ENCODE measurements at regions not wholly inside any gene's neighbourhood (a gene's known extent, or its start where the extent isn't known, plus 50 kb on each side); places are given as distances from the start of the nearest gene placed in this dataset.
A peak's percentile ranks its signal among the peaks of the same experiment; 100 is the strongest.
"Not testable (repeated sequence)": the region's sequence is repeated elsewhere in the genome, so short reads cannot be mapped to it uniquely, and the experiment has no call there.

DNA sequence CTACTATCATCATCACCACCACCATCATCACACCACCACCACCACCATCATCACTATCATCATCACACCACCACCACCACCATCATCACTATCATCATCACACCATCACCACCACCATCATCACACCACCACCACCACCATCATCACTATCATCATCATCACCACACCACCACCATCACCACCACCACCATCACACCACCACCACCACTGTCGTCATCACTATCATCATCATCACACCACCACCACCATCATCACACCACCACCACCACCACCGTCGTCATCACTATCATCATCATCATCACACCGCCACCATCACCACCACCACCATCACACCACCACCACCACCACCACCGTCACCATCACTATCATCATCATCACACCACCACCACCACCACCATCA, 100.1 kb downstream of the BUB3 start:
- not testable (repeated sequence) for H3K9me3 Mint-ChIP-seq; H3K4me1 Mint-ChIP-seq; H3K27ac Mint-ChIP-seq; H3K4me3 Mint-ChIP-seq; ATAC-seq (replicated peaks); H3K36me3 Mint-ChIP-seq (ENCODE audit: low read depth); H3K27me3 Mint-ChIP-seq

DNA sequence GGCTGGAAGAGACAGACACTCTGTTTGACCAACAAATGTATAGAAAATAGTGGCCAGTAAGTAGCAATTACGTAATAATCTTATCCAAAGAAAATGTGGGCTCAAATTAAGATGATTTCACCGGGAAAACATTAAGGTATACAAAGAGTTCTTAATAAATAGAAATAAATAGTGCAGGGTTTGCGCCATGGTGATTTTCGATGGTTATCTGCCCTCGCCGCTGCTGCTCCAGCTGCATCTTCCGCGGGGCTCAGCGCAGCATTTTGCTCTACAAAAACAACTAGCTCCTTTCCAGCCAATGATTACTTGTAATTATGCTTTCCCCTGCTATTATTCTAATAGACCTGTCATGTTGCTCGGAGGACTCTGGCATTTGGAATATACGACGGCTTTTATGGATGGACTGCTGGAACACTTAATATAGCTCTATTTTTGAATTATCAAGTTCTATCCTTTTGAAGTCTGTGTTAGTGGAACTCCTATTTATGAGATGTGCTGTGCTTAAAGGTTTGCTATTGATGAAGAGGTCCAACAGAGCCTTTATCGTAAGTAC, 103.8 kb downstream of the BUB3 start:
- ATAC-seq (replicated peaks): no peak
- H3K4me1 Mint-ChIP-seq: no peaks in the 10 kb centered on the region
- H3K9me3 Mint-ChIP-seq: no peaks in the 10 kb centered on the region
- H3K4me3 Mint-ChIP-seq: no peak overlapping the region
- H3K36me3 Mint-ChIP-seq (ENCODE audit: low read depth): no peaks in the 10 kb centered on the region
- H3K27me3 Mint-ChIP-seq: no peaks in the 10 kb centered on the region
- no peak overlapping the region for H3K27ac Mint-ChIP-seq

DNA sequence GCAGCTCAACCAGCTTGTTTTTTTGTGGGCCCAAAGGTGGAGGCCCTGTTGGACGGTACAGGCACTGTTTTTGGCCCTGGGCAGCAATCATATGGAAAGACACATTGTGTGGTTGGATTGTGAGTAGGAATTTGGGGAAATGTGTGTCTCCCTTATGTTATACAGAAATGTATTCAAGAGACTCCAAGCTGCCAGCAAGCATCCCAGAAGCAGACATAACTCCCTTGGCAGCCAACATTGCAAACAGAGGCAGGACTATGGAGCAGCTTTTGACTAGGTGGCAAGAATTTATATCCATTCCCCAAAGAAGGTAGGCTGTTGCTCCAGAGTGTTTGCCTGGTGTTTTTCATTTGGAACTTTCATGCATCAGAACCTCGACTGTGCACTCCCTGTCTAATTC, 104.9 kb downstream of the BUB3 start:
- Mint-ChIP-seq H3K4me1 (no peaks in the 10 kb centered on the region), H3K4me3 (no peak overlapping the region), H3K9me3 (no peaks in the 10 kb centered on the region), H3K36me3 (ENCODE audit: low read depth) (no peaks in the 10 kb centered on the region), H3K27me3 (no peaks in the 10 kb centered on the region), H3K27ac (no peak overlapping the region)
- no peak for ATAC-seq (replicated peaks)

DNA sequence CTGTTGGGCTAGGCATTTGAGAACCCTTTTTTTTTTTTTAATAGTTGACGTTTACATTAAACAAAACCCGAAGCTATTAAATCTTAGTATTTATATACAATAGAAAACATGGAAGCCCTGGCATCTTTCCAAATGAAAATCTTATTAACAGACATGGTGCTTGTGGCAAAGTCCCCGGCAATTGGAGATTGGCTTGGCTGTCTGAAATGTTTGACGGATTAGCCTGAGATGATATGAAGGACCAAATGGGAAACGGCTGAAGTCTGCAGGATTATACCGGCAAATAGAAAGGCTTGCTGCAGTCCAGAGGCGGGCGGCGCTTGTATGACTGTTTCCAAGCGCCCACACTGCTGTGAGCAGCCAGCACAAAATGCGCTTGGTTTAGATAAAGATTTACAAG, 105.6 kb downstream of the BUB3 start:
- no peaks in the 10 kb centered on the region for H3K9me3 Mint-ChIP-seq
- no peak overlapping the region for H3K4me3 Mint-ChIP-seq
- no peak overlapping the region for H3K27ac Mint-ChIP-seq
- no peaks in the 10 kb centered on the region for H3K36me3 Mint-ChIP-seq (ENCODE audit: low read depth)
- no peak for ATAC-seq (replicated peaks)
- no peaks in the 10 kb centered on the region for H3K4me1 Mint-ChIP-seq
- H3K27me3 Mint-ChIP-seq: no peaks in the 10 kb centered on the region

DNA sequence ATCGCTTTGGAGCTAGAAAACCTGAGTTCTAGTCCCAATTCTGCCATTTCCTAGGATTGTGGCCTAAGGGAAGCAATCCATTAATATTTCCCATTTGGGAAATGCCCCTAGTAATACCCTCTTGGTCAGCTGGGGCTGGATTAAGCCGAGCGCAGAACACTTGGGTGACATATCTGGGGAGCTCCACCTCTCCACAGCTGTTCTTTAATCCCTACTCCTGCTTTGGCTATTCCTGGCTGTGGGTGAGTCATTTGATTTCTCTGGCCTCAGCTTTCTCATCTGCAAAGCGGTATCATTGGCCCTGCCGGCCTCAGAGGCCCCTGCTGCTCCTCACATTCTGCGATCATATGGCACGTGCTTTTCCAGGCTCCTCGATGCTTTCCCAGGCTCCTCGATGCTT, 108.3 kb downstream of the BUB3 start:
- Mint-ChIP-seq H3K9me3 (no peaks in the 10 kb centered on the region), H3K4me3 (no peak overlapping the region)

DNA sequence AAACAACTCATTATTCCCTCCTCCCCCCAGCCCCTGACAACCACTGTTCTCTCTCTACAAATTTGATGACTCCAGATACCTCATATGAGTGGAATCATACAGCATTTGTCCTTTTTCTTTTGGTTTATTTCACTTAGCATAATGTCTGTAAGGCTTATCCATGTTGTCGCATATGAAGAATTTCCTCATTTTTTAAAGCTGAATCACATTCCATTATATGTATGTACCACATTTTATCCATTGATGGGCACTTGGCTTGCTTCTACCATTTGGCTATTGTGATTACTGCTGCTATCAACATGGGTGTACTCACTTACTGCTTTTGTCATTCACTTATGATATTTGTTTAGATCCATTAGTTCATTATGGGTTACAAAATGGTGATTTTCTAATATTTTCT, 112.8 kb downstream of the BUB3 start:
- Mint-ChIP-seq H3K9me3 (no peaks in the 10 kb centered on the region), H3K4me1 (peaks cover 8% of the 10 kb centered on the region), H3K27ac (no peak overlapping the region), H3K27me3 (no peaks in the 10 kb centered on the region), H3K36me3 (ENCODE audit: low read depth) (no peaks in the 10 kb centered on the region), H3K4me3 (no peak overlapping the region)
- ATAC-seq (replicated peaks): no peak

More for the DNA sequence above, 108.3 kb downstream of the BUB3 start:
- no peak overlapping the region for H3K27ac Mint-ChIP-seq
- H3K27me3 Mint-ChIP-seq: no peaks in the 10 kb centered on the region
- ATAC-seq (replicated peaks): no peak
- no peaks in the 10 kb centered on the region for H3K4me1 Mint-ChIP-seq
- H3K36me3 Mint-ChIP-seq (ENCODE audit: low read depth): no peaks in the 10 kb centered on the region

DNA sequence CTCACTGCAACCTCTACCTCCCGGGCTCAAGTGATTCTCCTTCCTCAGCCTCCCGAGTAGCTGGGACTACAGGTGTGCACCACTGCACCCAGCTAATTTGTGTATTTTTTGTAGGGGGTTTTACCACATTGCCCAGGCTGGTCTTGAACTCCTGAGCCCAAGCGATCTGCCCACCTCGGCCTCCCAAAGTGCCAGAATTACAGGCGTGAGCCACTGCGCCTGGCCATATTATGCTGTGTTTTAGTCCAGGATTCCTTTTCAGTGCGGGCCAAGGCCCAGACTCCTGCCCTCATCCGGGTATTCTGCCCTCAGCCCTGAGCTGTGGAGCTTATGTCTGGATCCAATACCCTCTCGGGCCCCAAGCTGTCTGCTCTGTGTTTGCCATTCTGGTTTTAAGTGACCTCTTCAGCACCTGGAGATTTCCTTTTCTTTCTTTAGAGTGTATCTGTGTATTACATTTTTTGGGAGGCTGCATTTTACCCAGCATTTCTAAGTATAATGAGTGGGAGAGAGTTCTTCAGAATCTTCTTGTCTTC, 114.9 kb downstream of the BUB3 start:
- Mint-ChIP-seq H3K9me3 (no peaks in the 10 kb centered on the region), H3K4me3 (no peak overlapping the region), H3K36me3 (ENCODE audit: low read depth) (no peaks in the 10 kb centered on the region), H3K27ac (no peak overlapping the region), H3K27me3 (no peaks in the 10 kb centered on the region), H3K4me1 (peaks cover 8% of the 10 kb centered on the region)
- ATAC-seq (replicated peaks): no peak

DNA sequence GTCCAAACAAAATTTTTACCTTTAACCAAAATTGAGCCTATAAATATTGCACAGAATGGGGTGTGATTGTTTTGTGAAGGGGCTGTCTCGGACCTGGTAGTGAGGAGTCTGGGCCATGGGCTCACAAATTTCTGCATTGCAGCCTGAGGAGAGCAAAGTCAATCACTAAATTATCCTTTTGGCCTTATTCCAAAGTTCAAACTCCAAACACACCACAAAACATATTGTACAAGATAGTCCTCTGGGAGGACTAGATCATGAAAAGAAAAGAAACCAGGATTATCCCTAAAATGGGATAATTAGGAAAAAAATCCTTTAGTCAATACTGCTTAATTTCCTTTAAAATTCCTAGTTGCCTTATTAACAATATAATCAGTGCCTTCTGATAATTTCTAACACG, 115.5 kb downstream of the BUB3 start:
- Mint-ChIP-seq H3K9me3 (no peaks in the 10 kb centered on the region), H3K4me1 (peaks cover 8% of the 10 kb centered on the region), H3K27ac (no peak overlapping the region), H3K4me3 (no peak overlapping the region), H3K27me3 (no peaks in the 10 kb centered on the region), H3K36me3 (ENCODE audit: low read depth) (no peaks in the 10 kb centered on the region)
- no peak for ATAC-seq (replicated peaks)

DNA sequence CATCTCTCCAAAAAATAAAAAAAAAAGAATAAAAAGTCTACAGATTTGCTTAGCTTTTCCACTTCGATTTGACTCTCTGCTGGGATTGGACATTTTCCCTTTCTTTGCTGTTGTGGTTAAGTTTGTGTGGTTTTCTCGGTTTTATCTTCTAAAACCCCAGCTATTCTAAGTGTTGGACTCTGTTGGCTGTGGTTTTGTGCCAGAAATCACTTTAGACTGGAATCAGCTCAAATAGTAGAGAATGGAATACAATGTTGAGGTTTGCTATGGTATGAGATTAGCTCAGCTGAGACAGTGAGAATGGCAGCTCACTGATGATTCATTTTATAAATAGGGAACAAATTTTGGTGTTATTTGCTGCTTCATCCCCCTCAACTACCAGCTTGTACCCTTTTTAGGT, 116.0 kb downstream of the BUB3 start:
- H3K4me3 Mint-ChIP-seq: no peak overlapping the region
- no peaks in the 10 kb centered on the region for H3K9me3 Mint-ChIP-seq
- H3K27ac Mint-ChIP-seq: no peak overlapping the region
- no peaks in the 10 kb centered on the region for H3K36me3 Mint-ChIP-seq (ENCODE audit: low read depth)
- H3K27me3 Mint-ChIP-seq: no peaks in the 10 kb centered on the region
- peaks cover 8% of the 10 kb centered on the region for H3K4me1 Mint-ChIP-seq
- no peak for ATAC-seq (replicated peaks)

DNA sequence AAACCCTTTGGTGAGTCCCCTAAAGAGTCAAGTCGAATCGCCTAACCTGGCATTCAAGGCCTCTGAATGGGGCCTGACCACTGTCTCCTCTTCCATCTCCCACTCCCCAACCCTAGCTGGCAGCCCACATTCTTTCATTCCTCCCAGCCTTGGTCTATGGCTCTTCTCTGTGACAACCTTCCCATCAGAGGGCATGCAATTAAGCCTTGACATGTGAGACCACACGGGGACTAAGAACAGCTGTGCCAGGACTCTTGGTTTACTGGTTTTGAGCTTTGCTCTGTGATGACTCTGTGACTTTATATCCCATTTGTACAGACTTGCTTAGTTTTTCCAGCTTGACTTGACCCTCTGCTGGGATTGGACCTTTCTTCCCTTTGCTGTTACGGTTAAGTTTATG, 116.6 kb downstream of the BUB3 start:
- Mint-ChIP-seq H3K27ac (no peak overlapping the region), H3K27me3 (no peaks in the 10 kb centered on the region), H3K4me1 (peaks cover 8% of the 10 kb centered on the region), H3K4me3 (no peak overlapping the region), H3K9me3 (no peaks in the 10 kb centered on the region), H3K36me3 (ENCODE audit: low read depth) (no peaks in the 10 kb centered on the region)
- no peak for ATAC-seq (replicated peaks)

DNA sequence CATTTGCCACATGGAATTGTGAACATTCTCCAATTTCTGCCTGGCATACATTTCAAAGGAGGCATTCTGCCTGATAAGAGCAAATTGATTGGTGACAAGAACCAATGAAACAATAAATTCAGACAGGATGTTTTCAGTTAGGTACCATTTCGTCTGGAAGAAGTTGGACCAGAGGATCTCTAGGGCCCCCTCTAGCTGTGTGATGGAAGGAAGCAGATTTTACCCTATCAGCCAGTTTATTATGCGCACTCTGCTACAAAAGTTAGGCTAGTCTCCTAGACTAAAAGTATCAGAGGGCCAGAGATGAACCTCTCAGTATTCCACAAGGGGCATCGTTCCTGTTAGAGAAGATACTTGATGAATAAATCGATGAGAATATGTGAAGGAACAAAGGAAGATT, 118.0 kb downstream of the BUB3 start:
- no peaks in the 10 kb centered on the region for H3K9me3 Mint-ChIP-seq
- peaks cover 8% of the 10 kb centered on the region for H3K4me1 Mint-ChIP-seq
- H3K4me3 Mint-ChIP-seq: no peak overlapping the region
- no peak for ATAC-seq (replicated peaks)
- no peaks in the 10 kb centered on the region for H3K36me3 Mint-ChIP-seq (ENCODE audit: low read depth)
- H3K27me3 Mint-ChIP-seq: no peaks in the 10 kb centered on the region
- no peak overlapping the region for H3K27ac Mint-ChIP-seq

DNA sequence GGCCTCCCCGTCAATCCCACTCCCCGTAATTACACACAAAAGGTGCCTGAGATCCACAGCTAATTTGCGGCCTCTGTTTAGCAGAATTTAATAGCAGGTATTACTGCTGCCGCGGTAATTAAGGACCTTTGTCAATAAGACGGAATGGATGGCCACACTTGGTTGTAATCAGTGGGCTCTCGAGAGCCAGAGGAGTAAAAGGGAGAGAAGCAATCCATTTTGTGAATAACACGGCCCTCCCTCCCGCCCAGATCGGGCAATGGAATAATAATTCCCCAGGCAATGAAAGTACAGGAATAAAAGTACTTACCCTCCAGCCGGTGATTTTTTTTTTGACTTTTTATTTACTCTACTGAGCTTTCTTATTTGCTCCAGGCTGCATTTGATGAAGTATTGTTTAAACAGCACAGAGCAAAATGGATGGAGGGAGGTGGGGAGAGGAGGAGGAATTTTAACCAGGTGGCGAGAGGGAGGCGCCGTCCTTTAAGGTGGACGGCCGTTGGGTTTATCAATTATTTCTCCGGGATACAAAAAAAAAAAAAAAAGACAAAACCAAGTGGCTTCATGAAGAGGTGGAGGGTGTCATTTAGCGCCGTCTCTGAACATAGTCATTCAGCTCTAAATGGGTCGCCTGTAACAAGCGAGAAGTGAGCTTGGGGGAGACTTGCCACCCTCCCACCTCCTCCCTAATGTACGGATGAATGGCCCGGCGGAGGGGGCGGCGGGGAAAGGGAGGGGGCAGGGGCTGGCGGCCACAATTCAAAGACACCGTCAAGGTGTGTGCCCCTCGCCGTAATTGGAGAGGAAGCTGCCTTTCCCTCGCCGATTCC, 120.3 kb downstream of the BUB3 start:
- no peak for ATAC-seq (replicated peaks)
- no peak overlapping the region for H3K27ac Mint-ChIP-seq
- no peaks in the 10 kb centered on the region for H3K36me3 Mint-ChIP-seq (ENCODE audit: low read depth)
- H3K27me3 Mint-ChIP-seq: no peaks in the 10 kb centered on the region
- H3K4me3 Mint-ChIP-seq: no peak overlapping the region
- H3K4me1 Mint-ChIP-seq: peaks cover 8% of the 10 kb centered on the region
- H3K9me3 Mint-ChIP-seq: no peaks in the 10 kb centered on the region

DNA sequence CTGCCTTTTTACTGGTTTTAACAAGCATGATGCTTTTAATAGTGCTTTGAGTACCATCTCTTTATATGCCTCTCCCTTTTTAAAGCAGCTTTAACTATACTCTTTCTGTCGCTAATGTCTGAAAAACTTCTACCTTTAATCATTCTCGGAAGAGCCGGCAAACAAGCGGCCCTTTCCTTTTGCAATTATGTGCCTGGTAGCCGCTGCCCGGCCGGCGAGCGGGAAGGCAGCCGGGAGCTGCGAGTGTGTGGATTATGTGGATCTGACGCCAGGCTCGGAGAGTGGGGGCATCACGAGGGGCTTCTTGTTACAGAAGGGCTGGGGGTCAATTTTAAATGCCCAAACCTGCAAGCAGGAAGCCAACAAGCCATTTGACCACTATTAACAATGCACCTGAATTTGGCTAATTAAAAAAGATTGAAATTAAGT, 120.9 kb downstream of the BUB3 start:
- H3K36me3 Mint-ChIP-seq (ENCODE audit: low read depth): no peaks in the 10 kb centered on the region
- no peaks in the 10 kb centered on the region for H3K27me3 Mint-ChIP-seq
- peaks cover 8% of the 10 kb centered on the region for H3K4me1 Mint-ChIP-seq
- H3K9me3 Mint-ChIP-seq: no peaks in the 10 kb centered on the region
- no peak overlapping the region for H3K27ac Mint-ChIP-seq
- no peak for ATAC-seq (replicated peaks)
- H3K4me3 Mint-ChIP-seq: no peak overlapping the region

DNA sequence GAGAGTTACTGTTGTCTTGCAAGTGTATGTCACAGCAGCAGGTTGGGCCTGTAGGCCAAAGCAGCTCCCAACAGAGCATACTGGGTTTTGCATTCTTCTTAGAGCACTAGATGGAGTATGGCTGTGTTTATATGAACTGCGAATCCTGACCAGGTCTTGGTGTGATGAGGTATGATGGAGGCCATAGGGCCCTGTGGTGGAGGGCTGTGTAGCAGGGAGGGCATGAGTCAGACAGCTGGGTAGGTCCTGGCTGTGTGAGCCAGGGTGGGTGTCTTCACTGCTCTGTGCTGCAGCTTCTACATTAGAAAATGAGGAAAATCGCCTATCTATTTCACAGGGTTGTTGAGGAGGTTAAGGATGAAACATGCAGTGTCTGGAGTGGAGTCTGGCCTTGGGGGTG, 124.2 kb downstream of the BUB3 start:
- H3K27me3 Mint-ChIP-seq: no peaks in the 10 kb centered on the region
- peak; percentile 18 for ATAC-seq (replicated peaks)
- H3K4me3 Mint-ChIP-seq: no peak overlapping the region
- no peaks in the 10 kb centered on the region for H3K9me3 Mint-ChIP-seq
- H3K4me1 Mint-ChIP-seq: no peaks in the 10 kb centered on the region
- no peak overlapping the region for H3K27ac Mint-ChIP-seq
- H3K36me3 Mint-ChIP-seq (ENCODE audit: low read depth): peaks cover 9% of the 10 kb centered on the region

DNA sequence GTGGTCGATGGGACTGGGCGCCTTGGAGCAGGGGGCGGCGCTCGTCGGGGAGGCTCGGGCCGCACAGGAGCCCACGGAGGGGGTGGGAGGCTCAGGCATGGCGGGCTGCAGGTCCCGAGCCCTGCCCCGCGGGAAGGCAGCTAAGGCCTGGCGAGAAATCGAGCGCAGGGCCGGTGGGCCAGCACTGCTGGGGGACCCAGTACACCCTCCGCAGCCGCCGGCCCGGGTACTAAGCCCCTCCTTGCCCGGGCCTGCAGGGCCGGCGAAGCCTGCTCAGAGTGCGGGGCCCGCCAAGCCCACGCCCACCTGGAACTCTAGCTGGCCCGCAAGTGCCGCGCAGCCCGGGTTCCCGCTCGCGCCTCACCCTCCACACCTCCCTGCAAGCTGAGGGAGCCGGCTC, 129.2 kb downstream of the BUB3 start:
- H3K9me3 Mint-ChIP-seq; H3K27ac Mint-ChIP-seq; H3K4me1 Mint-ChIP-seq; H3K4me3 Mint-ChIP-seq; ATAC-seq (replicated peaks); H3K27me3 Mint-ChIP-seq: not testable (repeated sequence)
- H3K36me3 Mint-ChIP-seq (ENCODE audit: low read depth): peaks cover 25% of the 10 kb centered on the region

All from activated T-helper 17 cell treated with anti-CD3 and anti-CD28 coated beads, Interleukin-2, amount 50 U/mL, for 72 hours (primary cell).